Glutamatergic neuron (in vitro differentiated cells): ENCODE measurements at regions not wholly inside any gene's neighbourhood (a gene's known extent, or its start where the extent isn't known, plus 50 kb on each side); places are given as distances from the start of the nearest gene placed in this dataset.

Experiments used
- DNase-seq: peaks from one replicate; pipeline ENCODE4 v3.0.0; 2022
- H3K27ac Mint-ChIP-seq: one replicate; pipeline ENCODE4 v1.8.0; 2020; ENCODE audit warnings: mild to moderate bottlenecking, mixed read lengths, inconsistent platforms; ENCODE audit not compliant: unreplicated experiment
- H3K27me3 Mint-ChIP-seq: one replicate; pipeline ENCODE4 v1.8.0; 2020; ENCODE audit warnings: mild to moderate bottlenecking, moderate library complexity, mixed read lengths, inconsistent platforms; ENCODE audit not compliant: unreplicated experiment
- H3K36me3 Mint-ChIP-seq: one replicate; pipeline ENCODE4 v1.8.0; 2020; ENCODE audit warnings: mild to moderate bottlenecking, mixed read lengths, inconsistent platforms; ENCODE audit not compliant: unreplicated experiment
- H3K4me1 Mint-ChIP-seq: one replicate; pipeline ENCODE4 v1.8.0; 2020; ENCODE audit warnings: mild to moderate bottlenecking, low read depth, mixed read lengths, inconsistent platforms; ENCODE audit not compliant: unreplicated experiment
- H3K4me3 Mint-ChIP-seq: one replicate; pipeline ENCODE4 v1.8.0; 2020; ENCODE audit warnings: mild to moderate bottlenecking, mixed read lengths, inconsistent platforms; ENCODE audit not compliant: unreplicated experiment
- H3K9me3 Mint-ChIP-seq: one replicate; pipeline ENCODE4 v1.8.0; 2020; ENCODE audit warnings: mild to moderate bottlenecking, moderate library complexity, mixed read lengths, inconsistent platforms; ENCODE audit not compliant: unreplicated experiment
- CTCF ChIP-seq: fragments of 200-600 bp; sonication (generic); IDR thresholded peaks from one replicate; pipeline ENCODE4 v1.5.0; 2021; ENCODE audit not compliant: partially characterized antibody, unreplicated experiment

DNA sequence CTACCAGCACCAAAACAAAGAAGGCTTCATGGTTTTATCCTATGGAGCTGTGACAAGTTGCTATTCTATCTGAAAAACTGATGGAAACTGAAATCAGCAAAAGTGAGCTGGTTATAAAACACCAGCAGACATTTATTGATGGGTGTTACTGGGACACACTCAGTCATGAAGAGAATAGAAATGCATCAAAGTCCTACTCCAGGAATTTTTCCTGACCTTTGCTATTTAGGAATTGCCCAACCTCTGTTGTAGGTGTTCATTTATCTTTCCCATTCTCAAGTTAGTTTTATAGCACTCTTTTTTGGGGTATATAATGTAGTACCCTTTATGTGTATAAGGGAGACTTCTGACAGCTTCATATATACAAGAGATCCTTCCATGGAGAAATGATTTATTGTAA lies 533.2 kb downstream of the REEP3 start:
- Mint-ChIP-seq H3K36me3 (no peaks in the 10 kb centered on the region), H3K27me3 (no peaks in the 10 kb centered on the region), H3K4me1 (no peaks in the 10 kb centered on the region), H3K27ac (no peak overlapping the region), H3K4me3 (no peak overlapping the region), H3K9me3 (no peaks in the 10 kb centered on the region)
- no peak for TF ChIP-seq CTCF
- DNase-seq: no peak

GRCh38 chr10:64059884-64060283 lies 538.7 kb downstream of the REEP3 start:
- peaks cover 2% of the 10 kb centered on the region for H3K9me3 Mint-ChIP-seq
- no peak for TF ChIP-seq CTCF
- H3K4me3 Mint-ChIP-seq: no peak overlapping the region
- H3K36me3 Mint-ChIP-seq: no peaks in the 10 kb centered on the region
- no peaks in the 10 kb centered on the region for H3K4me1 Mint-ChIP-seq
- H3K27me3 Mint-ChIP-seq: peaks cover 2% of the 10 kb centered on the region
- H3K27ac Mint-ChIP-seq: no peak overlapping the region
- DNase-seq: no peak

DNA sequence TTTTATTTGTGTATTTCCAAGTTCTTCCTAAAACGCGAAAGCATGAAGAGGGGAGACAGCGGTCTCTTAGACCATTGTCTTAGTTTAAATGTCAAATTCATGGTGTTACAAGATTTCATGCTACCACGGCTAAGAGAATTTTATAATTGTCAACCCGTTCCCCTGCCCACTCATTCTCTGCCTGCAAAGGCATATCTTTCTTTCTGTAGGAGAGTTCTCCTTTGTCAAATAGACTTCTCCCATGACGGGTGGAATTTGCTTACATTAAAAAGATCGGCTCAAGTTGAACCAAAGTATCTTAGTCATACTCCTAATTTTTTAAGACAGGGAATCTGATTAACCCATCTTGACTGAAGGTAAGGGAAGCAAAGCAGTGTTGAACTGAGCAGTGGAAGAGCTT lies 539.2 kb downstream of the REEP3 start:
- TF ChIP-seq CTCF: no peak
- no peak overlapping the region for H3K4me3 Mint-ChIP-seq
- H3K36me3 Mint-ChIP-seq: no peaks in the 10 kb centered on the region
- no peak for DNase-seq
- no peaks in the 10 kb centered on the region for H3K4me1 Mint-ChIP-seq
- H3K27ac Mint-ChIP-seq: no peak overlapping the region
- H3K27me3 Mint-ChIP-seq: peaks cover 2% of the 10 kb centered on the region
- peaks cover 2% of the 10 kb centered on the region for H3K9me3 Mint-ChIP-seq

GRCh38 chr10:64062793-64063192 lies 541.6 kb downstream of the REEP3 start:
- Mint-ChIP-seq H3K4me3 (no peak overlapping the region), H3K27me3 (peaks cover 2% of the 10 kb centered on the region), H3K4me1 (no peaks in the 10 kb centered on the region), H3K9me3 (peaks cover 2% of the 10 kb centered on the region), H3K27ac (no peak overlapping the region), H3K36me3 (no peaks in the 10 kb centered on the region)
- no peak for DNase-seq
- TF ChIP-seq CTCF: no peak

DNA sequence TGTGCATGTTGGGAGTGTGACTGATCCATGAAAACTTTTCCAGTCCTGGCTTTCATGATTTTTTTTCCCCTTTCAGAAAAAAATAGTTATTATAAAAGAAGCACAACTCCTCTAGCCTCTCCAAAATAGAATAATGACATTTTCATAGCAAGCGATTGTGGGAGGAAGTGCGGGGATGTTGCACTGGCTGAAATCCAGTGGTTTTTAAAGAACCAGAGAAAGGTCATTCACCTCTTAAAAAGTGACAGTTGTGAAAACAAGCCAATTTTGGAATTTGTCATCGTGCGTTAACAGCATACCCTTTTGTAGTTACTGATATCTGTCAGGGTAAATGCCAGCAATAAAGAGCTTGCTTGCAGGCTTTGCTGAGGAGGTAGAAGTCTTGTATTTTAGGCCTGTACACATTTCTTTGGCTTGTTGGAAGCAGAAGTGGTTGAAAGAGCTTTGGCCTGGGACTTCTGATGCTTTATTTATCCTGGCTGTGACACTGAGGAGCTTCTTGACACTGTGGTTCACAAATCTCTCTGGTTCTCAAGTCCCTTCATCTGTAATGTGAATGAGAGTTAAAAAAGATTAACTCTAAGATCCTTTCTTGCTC lies 545.9 kb downstream of the REEP3 start:
- Mint-ChIP-seq H3K9me3 (no peaks in the 10 kb centered on the region), H3K27me3 (peaks cover 2% of the 10 kb centered on the region), H3K36me3 (no peaks in the 10 kb centered on the region), H3K4me1 (no peaks in the 10 kb centered on the region), H3K4me3 (no peak overlapping the region), H3K27ac (no peak overlapping the region)
- TF ChIP-seq CTCF: no peak
- no peak for DNase-seq
